Ecto neural progenitor cell (in vitro differentiated cells): ENCODE measurements at regions not wholly inside any gene's neighbourhood (a gene's known extent, or its start where the extent isn't known, plus 50 kb on each side); places are given as distances from the start of the nearest gene placed in this dataset.

Experiments
- DNase-seq: peaks from one replicate; pipeline ENCODE4 v3.0.0-alpha.2; 2018; ENCODE audit warnings: low spot score

- no peak for DNase-seq
Observed at GRCh38 chr10:1882180-1882579, 144.9 kb upstream of the ADARB2 start.

DNA sequence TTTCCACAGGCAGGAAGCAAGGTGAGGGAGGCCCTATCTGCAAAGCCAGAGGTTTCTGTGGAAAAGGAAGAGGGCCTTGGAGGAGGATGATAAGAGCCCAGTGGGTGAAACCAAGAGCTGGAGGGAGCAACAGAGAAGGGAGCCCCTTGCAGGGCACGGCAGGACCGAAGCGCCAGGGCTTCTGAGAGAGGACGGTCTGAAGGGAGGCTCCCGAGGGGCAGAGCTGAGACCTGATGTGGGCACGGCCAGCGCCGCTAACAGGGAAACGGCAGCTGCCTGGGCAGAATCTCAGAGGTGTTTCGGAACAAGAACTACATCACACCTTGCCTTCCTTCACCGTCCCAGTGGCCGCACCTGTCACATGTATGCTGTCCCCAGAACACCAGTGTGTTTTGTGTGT, 144.3 kb upstream of the ADARB2 start:
- no peak for DNase-seq

- no peak for DNase-seq
Observed at GRCh38 chr10:1874533-1874932, 137.2 kb upstream of the ADARB2 start.

DNA sequence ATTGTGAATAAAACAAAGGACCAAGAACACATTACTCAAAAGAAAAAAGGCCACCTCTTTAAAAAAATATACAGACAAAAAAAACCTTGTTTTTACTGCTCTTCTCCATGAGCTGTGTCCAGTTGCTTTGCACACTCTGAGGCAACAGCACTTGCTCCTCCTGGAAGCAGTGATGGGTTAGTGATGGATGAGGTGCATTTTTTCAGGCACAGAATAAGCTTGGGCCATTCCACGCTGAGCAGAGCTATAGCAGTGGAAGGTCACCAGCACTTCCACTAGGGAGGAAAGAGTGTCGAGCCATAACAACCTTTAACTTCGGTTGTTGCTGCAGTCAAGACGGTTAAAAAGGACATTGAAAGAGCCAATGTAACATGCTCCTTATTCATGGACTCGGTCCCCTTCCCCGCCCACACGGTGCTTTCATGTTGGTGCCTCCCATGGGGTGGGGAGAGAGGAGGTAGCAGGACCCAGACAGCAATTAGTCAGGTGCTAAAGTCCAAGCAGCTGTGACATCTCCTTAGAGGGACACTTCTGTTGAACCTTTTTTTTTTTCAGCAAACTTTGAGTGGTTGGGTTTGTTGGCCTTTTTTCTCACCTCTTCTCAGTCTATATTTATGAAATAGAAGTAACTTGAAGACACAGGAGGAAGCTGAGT, 136.5 kb upstream of the ADARB2 start:
- no peak for DNase-seq

GRCh38 chr10:1872151-1872726, 134.9 kb upstream of the ADARB2 start:
- DNase-seq: no peak

DNA sequence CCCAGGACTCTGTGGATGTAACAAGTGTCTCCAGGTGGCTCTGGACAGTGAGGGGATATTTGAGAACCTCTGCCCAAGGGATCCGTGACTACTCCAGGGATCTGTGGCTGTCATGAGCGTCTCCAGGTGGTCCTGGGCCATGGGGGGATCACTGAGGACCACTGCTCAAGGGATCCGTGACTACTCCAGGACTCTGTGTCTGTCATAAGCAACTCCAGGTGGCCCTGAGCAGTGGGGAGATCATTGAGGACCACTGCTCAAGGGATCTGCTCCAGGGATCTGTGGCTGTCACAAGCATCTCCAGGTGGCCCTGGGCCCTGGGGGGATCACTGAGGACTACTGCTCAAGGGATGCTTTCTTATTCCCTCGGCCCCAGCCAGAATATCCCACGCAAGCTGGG, 133.2 kb upstream of the ADARB2 start:
- DNase-seq: no peak

DNA sequence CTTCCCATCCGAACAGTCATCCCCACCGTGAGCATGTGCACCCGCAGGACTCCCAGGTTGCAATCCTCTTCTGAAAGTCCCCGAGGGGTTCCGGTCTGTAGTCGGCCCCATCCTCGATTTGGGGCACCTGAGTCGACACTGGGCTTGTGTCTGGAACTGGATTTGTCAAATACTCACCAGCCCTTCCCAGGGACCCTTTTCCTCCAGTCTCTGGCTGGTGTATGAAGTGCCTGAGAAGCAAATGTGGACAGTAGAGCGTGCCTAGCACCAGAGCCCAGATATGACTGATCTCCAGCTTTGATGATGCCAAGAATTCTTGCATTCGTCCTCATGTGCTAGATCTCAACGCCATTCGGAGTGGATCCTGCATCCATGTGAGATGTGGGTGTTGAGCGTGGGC, 132.5 kb upstream of the ADARB2 start:
- no peak for DNase-seq

- no peak for DNase-seq
Observed at GRCh38 chr10:1860351-1860750, 123.0 kb upstream of the ADARB2 start.

- no peak for DNase-seq
Observed at GRCh38 chr10:1858547-1858946, 121.2 kb upstream of the ADARB2 start.

GRCh38 chr10:1858048-1858447, 120.7 kb upstream of the ADARB2 start:
- DNase-seq: no peak

- no peak for DNase-seq
Observed at GRCh38 chr10:1855911-1856310, 118.6 kb upstream of the ADARB2 start.

DNA sequence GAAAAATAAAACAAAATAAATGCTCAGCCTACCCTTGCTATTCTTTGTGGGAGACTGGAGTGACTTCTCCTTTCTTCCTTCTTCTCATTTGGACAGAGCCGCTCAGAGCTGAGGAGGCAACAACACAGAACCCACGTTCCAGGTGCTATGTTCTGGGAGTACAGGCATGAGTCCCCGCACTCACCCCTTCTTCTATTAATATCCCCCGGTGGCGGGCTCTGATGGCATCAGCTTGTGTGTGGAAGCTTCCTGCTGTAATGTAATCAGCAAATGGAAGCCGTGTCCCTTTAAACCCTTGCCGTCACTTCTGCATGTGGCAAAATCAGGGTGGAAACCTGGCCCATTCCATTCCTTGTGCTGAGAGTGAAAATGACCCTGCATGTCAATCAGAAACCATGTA, 116.9 kb upstream of the ADARB2 start:
- no peak for DNase-seq

- DNase-seq: no peak
Observed at GRCh38 chr10:1853801-1854200, 116.5 kb upstream of the ADARB2 start.

DNA sequence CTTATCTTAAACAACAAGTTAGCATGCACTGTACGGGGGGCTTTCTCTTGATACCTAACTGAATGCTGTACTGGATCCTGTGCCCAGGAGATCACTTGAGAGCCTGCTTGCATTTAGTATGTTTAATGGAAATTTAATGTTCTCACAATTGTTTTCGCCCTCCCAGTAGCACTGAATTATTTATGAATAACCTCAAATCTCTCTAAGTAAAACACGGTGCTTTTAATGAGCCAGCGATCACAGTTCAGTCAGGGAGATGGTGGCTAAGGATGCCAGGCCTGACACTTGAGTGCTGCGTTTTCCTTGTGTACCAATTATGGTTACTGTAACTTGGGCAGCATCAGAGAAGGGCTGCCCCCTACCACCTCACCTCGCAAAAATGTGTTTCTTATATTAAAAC, 115.5 kb upstream of the ADARB2 start:
- no peak for DNase-seq

DNA sequence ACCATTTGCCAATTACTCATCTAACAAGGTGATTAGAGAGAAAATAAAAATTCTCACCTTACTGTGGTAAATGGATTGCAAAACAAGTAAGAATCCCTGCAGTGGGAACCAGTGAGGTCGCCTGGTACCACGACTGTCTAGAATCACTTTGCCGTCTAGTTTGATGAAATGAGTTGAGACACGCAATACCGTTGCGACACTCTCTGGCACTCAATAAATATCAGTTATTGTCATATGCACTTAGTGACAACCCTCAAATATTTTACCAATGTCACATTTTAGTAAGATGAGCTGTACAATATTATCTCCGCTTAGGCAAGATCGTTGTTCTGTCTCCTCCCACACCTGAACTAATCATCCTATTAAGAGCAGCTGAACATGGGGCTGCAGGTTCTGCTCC, 114.4 kb upstream of the ADARB2 start:
- no peak for DNase-seq

- no peak for DNase-seq
Observed at GRCh38 chr10:1850971-1851527, 113.7 kb upstream of the ADARB2 start.

DNA sequence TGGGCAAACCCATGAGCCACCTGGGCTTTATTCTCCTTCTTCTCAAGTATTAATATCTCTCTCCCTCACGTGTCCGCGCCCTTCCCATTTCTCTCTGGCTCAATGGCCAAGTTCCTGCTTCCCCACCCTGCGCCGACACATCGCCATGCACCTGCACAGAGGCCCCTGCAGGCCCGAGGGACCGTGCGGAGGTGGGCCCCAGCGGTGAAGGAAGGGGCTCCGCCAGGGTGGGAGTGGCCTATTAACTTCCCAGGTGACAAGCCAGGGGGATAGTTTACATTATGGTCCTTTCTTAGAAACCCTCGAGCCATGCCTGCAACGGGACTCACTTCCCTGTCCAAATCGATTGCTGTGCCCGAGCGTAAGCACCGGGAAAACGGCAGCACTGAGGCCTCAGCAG, 110.0 kb upstream of the ADARB2 start:
- DNase-seq: no peak

DNA sequence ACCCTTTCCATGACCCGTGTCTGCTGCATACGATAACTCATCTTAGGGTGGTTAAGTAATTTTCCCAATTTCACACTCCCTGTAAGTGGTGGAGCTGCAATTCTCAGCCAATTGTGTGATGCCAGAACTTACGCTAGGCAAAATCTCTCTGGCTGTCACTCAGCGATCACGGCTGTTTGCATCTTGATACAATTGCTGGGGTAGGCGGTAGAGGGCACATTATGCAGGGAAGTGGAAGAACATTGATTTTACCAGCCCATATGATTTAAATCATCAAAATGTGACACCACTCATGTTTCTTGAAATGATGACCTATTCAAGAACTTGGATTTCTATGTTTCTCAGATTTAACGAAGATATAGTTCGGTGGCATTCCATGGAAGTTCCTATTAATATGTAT, 108.7 kb upstream of the ADARB2 start:
- DNase-seq: no peak

DNA sequence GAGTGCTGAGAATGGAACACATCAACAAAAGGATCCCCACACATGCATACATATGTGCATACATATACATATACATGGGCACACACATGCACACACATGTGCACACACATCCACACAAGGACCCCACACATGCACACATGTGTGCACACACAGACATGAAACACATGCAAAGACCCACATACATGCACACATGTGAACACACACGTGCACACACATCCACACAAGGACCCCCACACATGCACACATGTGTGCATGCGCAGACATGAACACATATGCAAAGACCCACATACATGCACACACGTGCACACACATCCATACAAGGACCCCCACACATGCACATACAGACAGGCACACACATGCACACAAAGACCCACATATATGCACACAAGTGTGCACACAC, 104.4 kb upstream of the ADARB2 start:
- DNase-seq: no peak

- no peak for DNase-seq
Observed at GRCh38 chr10:1829712-1830111, 92.4 kb upstream of the ADARB2 start.

DNA sequence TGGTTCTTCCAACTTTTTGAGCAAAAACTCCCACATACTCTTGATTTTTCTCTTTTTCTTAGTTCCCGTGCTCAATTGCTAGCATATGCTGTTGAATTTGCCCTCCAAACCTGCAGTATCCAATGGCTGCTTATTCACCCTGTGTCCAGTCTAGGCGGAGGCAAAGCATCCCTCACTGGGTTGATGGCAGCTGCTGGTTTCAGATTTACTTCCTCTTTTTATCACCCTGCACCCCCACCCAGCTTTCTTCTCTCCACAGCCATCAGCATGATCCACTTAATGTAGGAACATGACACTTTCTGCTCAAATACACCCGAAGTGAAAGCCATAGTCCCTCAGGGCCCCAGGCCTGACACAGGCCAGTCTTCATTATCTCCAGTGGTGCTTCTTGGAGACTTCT, 87.6 kb upstream of the ADARB2 start:
- no peak for DNase-seq

GRCh38 chr10:1814556-1814955, 77.2 kb upstream of the ADARB2 start:
- no peak for DNase-seq

GRCh38 chr10:1809139-1809741, 71.9 kb upstream of the ADARB2 start:
- DNase-seq: no peak

GRCh38 chr10:1807924-1808323, 70.6 kb upstream of the ADARB2 start:
- no peak for DNase-seq
